ENCODE measurements at regions not wholly inside any gene's neighbourhood (a gene's known extent, or its start where the extent isn't known, plus 50 kb on each side); places are given as distances from the start of the nearest gene placed in this dataset.

GRCh38 chr4:127181001-127181400, 451.8 kb upstream of the INTU start:
- DNase-seq = no peak
- no peaks in the 10 kb centered on the region for H3K36me3 ChIP-seq (ENCODE audit: low read depth)
- H3K9me2 ChIP-seq (ENCODE audit: insufficient read depth) = no peaks in the 10 kb centered on the region
- no peaks in the 10 kb centered on the region for H3K79me2 ChIP-seq (ENCODE audit: insufficient read depth)
- H3K4me2 ChIP-seq (ENCODE audit: unreplicated experiment) = no peak overlapping the region
- no peak overlapping the region for H3K4me3 ChIP-seq
- no peaks in the 10 kb centered on the region for H3F3A ChIP-seq (ENCODE audit: insufficient read depth)
- TF ChIP-seq EZH2phosphoT487 (IDR thresholded peaks at IDR 0.05; ENCODE audit: insufficient read depth, low read depth) (no peak), EZH2 (IDR thresholded peaks at IDR 0.05; ENCODE audit: insufficient read depth, poor library complexity, severe bottlenecking) (no peak)
- in situ Hi-C loops (cut with MboI) = no loop called here
- no peak overlapping the region for H2AFZ ChIP-seq
- no peak overlapping the region for H3K27ac ChIP-seq
- no peaks in the 10 kb centered on the region for H4K20me1 ChIP-seq (ENCODE audit: insufficient read depth)
- no peaks in the 10 kb centered on the region for H3K4me1 ChIP-seq (ENCODE audit: insufficient read depth)
- no peak overlapping the region for H3K9ac ChIP-seq
- no peaks in the 10 kb centered on the region for H3K27me3 ChIP-seq (replicated peaks; ENCODE audit: insufficient read depth)
- H3K9me3 ChIP-seq (ENCODE audit: low read depth) = no peaks in the 10 kb centered on the region

GRCh38 chr4:127182687-127183086, 450.1 kb upstream of the INTU start:
- in situ Hi-C loops (cut with MboI) = no loop called here
- peak; percentile 34 for DNase-seq

GRCh38 chr4:127188847-127189246, 443.9 kb upstream of the INTU start:
- in situ Hi-C loops (cut with MboI) = no loop called here
- Histone ChIP-seq H3K9ac (no peak overlapping the region), H3K4me1 (ENCODE audit: insufficient read depth) (no peaks in the 10 kb centered on the region), H2AFZ (no peak overlapping the region), H3K36me3 (ENCODE audit: low read depth) (no peaks in the 10 kb centered on the region), H3K4me2 (ENCODE audit: unreplicated experiment) (no peak overlapping the region), H3K27ac (no peak overlapping the region), H3K9me3 (ENCODE audit: low read depth) (no peaks in the 10 kb centered on the region), H4K20me1 (ENCODE audit: insufficient read depth) (no peaks in the 10 kb centered on the region), H3F3A (ENCODE audit: insufficient read depth) (no peaks in the 10 kb centered on the region), H3K4me3 (no peak overlapping the region), H3K79me2 (ENCODE audit: insufficient read depth) (no peaks in the 10 kb centered on the region), H3K27me3 (replicated peaks; ENCODE audit: insufficient read depth) (no peaks in the 10 kb centered on the region), H3K9me2 (ENCODE audit: insufficient read depth) (no peaks in the 10 kb centered on the region)
- WGBS, 2 experiments (ENCODE audit: low coverage in 1 of 2, low lambda C conversion rate in 2 of 2, missing lambda C conversion rate in 2 of 2) = 46 to 48% methylated on average over 1 of the region's 1 CpG
- no peak for TF ChIP-seq EZH2 (IDR thresholded peaks at IDR 0.05; ENCODE audit: insufficient read depth, poor library complexity, severe bottlenecking)
- no peak for TF ChIP-seq EZH2phosphoT487 (IDR thresholded peaks at IDR 0.05; ENCODE audit: insufficient read depth, low read depth)
- no peak for DNase-seq

More at GRCh38 chr4:127182687-127183086, 450.1 kb upstream of the INTU start:
- TF ChIP-seq EZH2 (IDR thresholded peaks at IDR 0.05; ENCODE audit: insufficient read depth, poor library complexity, severe bottlenecking) (no peak), EZH2phosphoT487 (IDR thresholded peaks at IDR 0.05; ENCODE audit: insufficient read depth, low read depth) (no peak)
- Histone ChIP-seq H3K9ac (no peak overlapping the region), H3K4me2 (ENCODE audit: unreplicated experiment) (no peak overlapping the region), H4K20me1 (ENCODE audit: insufficient read depth) (no peaks in the 10 kb centered on the region), H3K27me3 (replicated peaks; ENCODE audit: insufficient read depth) (no peaks in the 10 kb centered on the region), H3K9me3 (ENCODE audit: low read depth) (no peaks in the 10 kb centered on the region), H3K4me1 (ENCODE audit: insufficient read depth) (no peaks in the 10 kb centered on the region), H3K79me2 (ENCODE audit: insufficient read depth) (no peaks in the 10 kb centered on the region), H2AFZ (no peak overlapping the region), H3F3A (ENCODE audit: insufficient read depth) (no peaks in the 10 kb centered on the region), H3K36me3 (ENCODE audit: low read depth) (no peaks in the 10 kb centered on the region), H3K27ac (no peak overlapping the region), H3K4me3 (no peak overlapping the region), H3K9me2 (ENCODE audit: insufficient read depth) (no peaks in the 10 kb centered on the region)
- WGBS, 2 experiments (ENCODE audit: low coverage in 1 of 2, low lambda C conversion rate in 2 of 2, missing lambda C conversion rate in 2 of 2) = 4 to 8% methylated on average over 1 of the region's 1 CpG

- Histone ChIP-seq H3K9me3 (ENCODE audit: low read depth) (no peaks in the 10 kb centered on the region), H3K36me3 (ENCODE audit: low read depth) (no peaks in the 10 kb centered on the region), H3K4me1 (ENCODE audit: insufficient read depth) (no peaks in the 10 kb centered on the region), H3K27ac (no peak overlapping the region), H2AFZ (no peak overlapping the region), H3K4me3 (no peak overlapping the region), H3F3A (ENCODE audit: insufficient read depth) (no peaks in the 10 kb centered on the region), H3K27me3 (replicated peaks; ENCODE audit: insufficient read depth) (no peaks in the 10 kb centered on the region), H4K20me1 (ENCODE audit: insufficient read depth) (no peaks in the 10 kb centered on the region), H3K79me2 (ENCODE audit: insufficient read depth) (no peaks in the 10 kb centered on the region), H3K9me2 (ENCODE audit: insufficient read depth) (no peaks in the 10 kb centered on the region), H3K4me2 (ENCODE audit: unreplicated experiment) (no peak overlapping the region), H3K9ac (no peak overlapping the region)
- in situ Hi-C loops (cut with MboI) = no loop called here
- WGBS, 2 experiments (ENCODE audit: low coverage in 1 of 2, low lambda C conversion rate in 2 of 2, missing lambda C conversion rate in 2 of 2) = 45% methylated on average over 1 of the region's 1 CpG
- no peak for TF ChIP-seq EZH2 (IDR thresholded peaks at IDR 0.05; ENCODE audit: insufficient read depth, poor library complexity, severe bottlenecking)
- TF ChIP-seq EZH2phosphoT487 (IDR thresholded peaks at IDR 0.05; ENCODE audit: insufficient read depth, low read depth) = no peak
- no peak for DNase-seq
These were observed 438.5 kb upstream of the INTU start for GRCh38 chr4:127194281-127194680.

- in situ Hi-C loops (cut with MboI) = no loop called here
These were observed 436.0 kb upstream of the INTU start for GRCh38 chr4:127196655-127197352.

More at GRCh38 chr4:127196655-127197352, 436.0 kb upstream of the INTU start:
- Histone ChIP-seq H3K4me3 (no peak overlapping the region), H3K79me2 (ENCODE audit: insufficient read depth) (no peaks in the 10 kb centered on the region), H3K36me3 (ENCODE audit: low read depth) (no peaks in the 10 kb centered on the region), H3K27ac (no peak overlapping the region), H2AFZ (no peak overlapping the region), H3K9ac (no peak overlapping the region), H3F3A (ENCODE audit: insufficient read depth) (no peaks in the 10 kb centered on the region), H3K4me1 (ENCODE audit: insufficient read depth) (no peaks in the 10 kb centered on the region), H3K9me3 (ENCODE audit: low read depth) (no peaks in the 10 kb centered on the region), H3K27me3 (replicated peaks; ENCODE audit: insufficient read depth) (no peaks in the 10 kb centered on the region), H3K4me2 (ENCODE audit: unreplicated experiment) (no peak overlapping the region), H3K9me2 (ENCODE audit: insufficient read depth) (no peaks in the 10 kb centered on the region), H4K20me1 (ENCODE audit: insufficient read depth) (no peaks in the 10 kb centered on the region)
- no peak for DNase-seq
- TF ChIP-seq EZH2 (IDR thresholded peaks at IDR 0.05; ENCODE audit: insufficient read depth, poor library complexity, severe bottlenecking) (no peak), EZH2phosphoT487 (IDR thresholded peaks at IDR 0.05; ENCODE audit: insufficient read depth, low read depth) (no peak)
- 19 to 22% methylated on average over 7 of the region's 7 CpGs for WGBS, 2 experiments (ENCODE audit: low coverage in 1 of 2, low lambda C conversion rate in 2 of 2, missing lambda C conversion rate in 2 of 2)

Measured in GM23248 (cell line).